HCT116 (cell line): ENCODE measurements at regions not wholly inside any gene's neighbourhood (a gene's known extent, or its start where the extent isn't known, plus 50 kb on each side); places are given as distances from the start of the nearest gene placed in this dataset.

Source experiments
- ATAC-seq: fragments of 200-7000 bp; cut with Tn5 transposase; 2 replicates; pipeline ENCODE4 v1.9.1; 2020; ENCODE audit warnings: mild to moderate bottlenecking, moderate library complexity
- BruUV-seq: library from RNA; stranded (reverse); fragments of 400-500 nt; replicated peaks from 2 replicates; lab custom pipeline; 2021; lab: Mats Ljungman, UMichigan
- CTCF ChIA-PET: fragments of 300-600 bp; sonication (Branson Sonifier 250); formaldehyde crosslinking; loops from one replicate; lab custom pipeline; 2021; ENCODE audit warnings: antibody characterized with exemption; lab: Charles Lee
- POLR2A ChIA-PET: fragments of 300-600, 350-600 bp; sonication (Branson Sonifier 250); formaldehyde crosslinking; loops from one replicate; lab custom pipeline; 2021; ENCODE audit warnings: antibody characterized with exemption; lab: Charles Lee
- RAD21 ChIA-PET, 2 experiments: fragments of 300-600 bp; sonication (Branson Sonifier 250); formaldehyde crosslinking; loops; one replicate each; lab custom pipeline; 2023; ENCODE audit warnings: low total read pairs in 2 of 2; ENCODE audit not compliant: uncharacterized antibody in 2 of 2, unreplicated experiment in 2 of 2, low non-redundant PET in 1 of 2; lab: Charles Lee
- DNase-seq: peaks from one replicate; pipeline ENCODE4 v3.0.0-alpha.2; 2010; ENCODE audit warnings: low read depth, low spot score
- H2AFZ ChIP-seq: fragments of 200-600 bp; shearing (Covaris generic), sonication (generic); 2 replicates; pipeline ENCODE4 v1.6.1; 2017; ENCODE audit warnings: low read depth, mixed run types, mixed read lengths, antibody characterized with exemption, low read length; ENCODE audit not compliant: poor library complexity, severe bottlenecking
- H3K27ac ChIP-seq: 2 replicates; pipeline ENCODE4 v1.5.1; 2012; ENCODE audit warnings: low read depth, low read length
- H3K27me3 ChIP-seq: fragments of 200-600 bp; sonication (generic); 2 replicates; pipeline ENCODE4 v1.6.1; 2016; ENCODE audit warnings: mixed run types, low read length, mixed read lengths; ENCODE audit not compliant: insufficient read depth
- H3K36me3 ChIP-seq, 2 experiments: fragments of 200-500 bp in 1 of 2; fragments of 200-600 bp in 1 of 2; sonication (Bioruptor generic) in 1 of 2; sonication (generic) in 1 of 2; 2 replicates each; pipeline versions ENCODE4 v1.5.1 to v1.6.1; 2014 to 2016; ENCODE audit warnings: low read length in 2 of 2, inconsistent platforms in 1 of 2, mixed read lengths in 1 of 2, mixed run types in 1 of 2; ENCODE audit not compliant: insufficient read depth in 2 of 2, control insufficient read depth in 1 of 2
- H3K4me1 ChIP-seq, 2 experiments: fragments of 200-600 bp in 1 of 2; sonication (generic) in 1 of 2; 2 replicates each; pipeline versions ENCODE4 v1.5.1 to v1.6.1; 2012 to 2017; ENCODE audit warnings: low read length in 2 of 2, inconsistent platforms in 1 of 2, mild to moderate bottlenecking in 1 of 2, mixed read lengths in 1 of 2, mixed run types in 1 of 2, moderate library complexity in 1 of 2; ENCODE audit not compliant: insufficient read depth in 2 of 2, control insufficient read depth in 1 of 2
- H3K4me2 ChIP-seq: fragments of 200-600 bp; sonication (generic); 2 replicates; pipeline ENCODE4 v1.6.1; 2017; ENCODE audit warnings: mixed run types, low read length, mixed read lengths
- H3K4me3 ChIP-seq, 2 experiments: fragments of 200-600 bp in 1 of 2; sonication (generic) in 1 of 2; replicated peaks in 1 of 2; 2 replicates each; pipeline ENCODE4 v1.5.1; 2011 to 2016; ENCODE audit warnings: low read length in 2 of 2, control low read depth in 1 of 2, low read depth in 1 of 2, mild to moderate bottlenecking in 1 of 2, mixed read lengths in 1 of 2, mixed run types in 1 of 2
- H3K79me2 ChIP-seq: fragments of 200-600 bp; sonication (generic); 2 replicates; pipeline ENCODE4 v1.6.1; 2017; ENCODE audit warnings: mild to moderate bottlenecking, mixed run types, low read length, moderate library complexity, mixed read lengths; ENCODE audit not compliant: insufficient read depth
- H3K9ac ChIP-seq: fragments of 200-600 bp; sonication (generic); 2 replicates; pipeline ENCODE4 v1.6.1; 2016; ENCODE audit warnings: low read length, mixed read lengths
- H3K9me2 ChIP-seq: fragments of 200-600 bp; sonication (generic), shearing (Covaris generic); 2 replicates; pipeline ENCODE4 v1.6.1; 2017; ENCODE audit warnings: mixed run types, mild to moderate bottlenecking, moderate library complexity; ENCODE audit not compliant: insufficient read depth
- H3K9me3 ChIP-seq, 2 experiments: fragments of 200-500 bp in 1 of 2; fragments of 200-600 bp in 1 of 2; sonication (Bioruptor generic) in 1 of 2; sonication (generic) in 1 of 2; 2 replicates each; pipeline ENCODE4 v1.6.1; 2014 to 2017; ENCODE audit warnings: low read length in 2 of 2, mixed read lengths in 2 of 2, inconsistent platforms in 1 of 2, low read depth in 1 of 2, mild to moderate bottlenecking in 1 of 2, mixed run types in 1 of 2, moderate library complexity in 1 of 2; ENCODE audit not compliant: control insufficient read depth in 1 of 2, insufficient read depth in 1 of 2
- H4K20me1 ChIP-seq: fragments of 200-600 bp; sonication (generic), shearing (Covaris generic); 2 replicates; pipeline ENCODE4 v1.6.1; 2017; ENCODE audit warnings: mixed run types, mild to moderate bottlenecking, moderate library complexity; ENCODE audit not compliant: insufficient read depth
- CEBPB ChIP-seq: IDR thresholded peaks from 2 replicates; pipeline ENCODE4 v1.6.1; 2012; ENCODE audit warnings: low read depth
- EZH2 ChIP-seq: fragments of 200-600 bp; sonication (generic); IDR thresholded peaks from 2 replicates; pipeline ENCODE4 v1.6.1; 2017; ENCODE audit warnings: antibody characterized with exemption, mixed run types
- FOSL1 ChIP-seq: IDR thresholded peaks from 2 replicates; pipeline ENCODE4 v1.6.1; 2012; ENCODE audit warnings: low read depth
- JUND ChIP-seq: IDR thresholded peaks from 2 replicates; pipeline ENCODE4 v1.6.1; 2012
- POLR2AphosphoS5 ChIP-seq: IDR thresholded peaks from 2 replicates; pipeline ENCODE4 v1.6.1; 2011; ENCODE audit warnings: mild to moderate bottlenecking, low read depth, low read length, moderate library complexity
- SIN3A ChIP-seq: IDR thresholded peaks from 2 replicates; pipeline ENCODE4 v1.6.1; 2012; ENCODE audit warnings: low read depth
- TCF7L2 ChIP-seq: IDR thresholded peaks from 2 replicates; pipeline ENCODE4 v1.7.0; 2011; ENCODE audit warnings: borderline replicate concordance, inconsistent platforms; ENCODE audit not compliant: insufficient read depth, insufficient read length; ENCODE audit errors: extremely low read depth
- ZNF274 ChIP-seq: fragments of 200-500 bp; sonication (Bioruptor generic); IDR thresholded peaks from 2 replicates; pipeline ENCODE4 v1.6.1; 2014; ENCODE audit warnings: mild to moderate bottlenecking, low read depth, low read length, inconsistent platforms
- intact Hi-C: fragments of 100-400 bp; cut with micrococcal nuclease; formaldehyde crosslinking; loops from 2 replicates; pipeline ENCODE4 v1.10.0; 2022
- TF ChIP-seq, protein P1 (sequence below): IDR thresholded peaks from 2 replicates; pipeline ENCODE4 v1.6.1; 2012
- TF ChIP-seq, protein P2 (sequence below): IDR thresholded peaks from 2 replicates; pipeline ENCODE4 v1.6.1; 2012; ENCODE audit warnings: low read depth
- TF ChIP-seq, protein P3 (sequence below): IDR thresholded peaks from 2 replicates; pipeline ENCODE4 v1.6.1; 2011; ENCODE audit warnings: mild to moderate bottlenecking, low read length, moderate library complexity; ENCODE audit not compliant: insufficient replicate concordance; ENCODE audit errors: extremely low read depth

DNA sequence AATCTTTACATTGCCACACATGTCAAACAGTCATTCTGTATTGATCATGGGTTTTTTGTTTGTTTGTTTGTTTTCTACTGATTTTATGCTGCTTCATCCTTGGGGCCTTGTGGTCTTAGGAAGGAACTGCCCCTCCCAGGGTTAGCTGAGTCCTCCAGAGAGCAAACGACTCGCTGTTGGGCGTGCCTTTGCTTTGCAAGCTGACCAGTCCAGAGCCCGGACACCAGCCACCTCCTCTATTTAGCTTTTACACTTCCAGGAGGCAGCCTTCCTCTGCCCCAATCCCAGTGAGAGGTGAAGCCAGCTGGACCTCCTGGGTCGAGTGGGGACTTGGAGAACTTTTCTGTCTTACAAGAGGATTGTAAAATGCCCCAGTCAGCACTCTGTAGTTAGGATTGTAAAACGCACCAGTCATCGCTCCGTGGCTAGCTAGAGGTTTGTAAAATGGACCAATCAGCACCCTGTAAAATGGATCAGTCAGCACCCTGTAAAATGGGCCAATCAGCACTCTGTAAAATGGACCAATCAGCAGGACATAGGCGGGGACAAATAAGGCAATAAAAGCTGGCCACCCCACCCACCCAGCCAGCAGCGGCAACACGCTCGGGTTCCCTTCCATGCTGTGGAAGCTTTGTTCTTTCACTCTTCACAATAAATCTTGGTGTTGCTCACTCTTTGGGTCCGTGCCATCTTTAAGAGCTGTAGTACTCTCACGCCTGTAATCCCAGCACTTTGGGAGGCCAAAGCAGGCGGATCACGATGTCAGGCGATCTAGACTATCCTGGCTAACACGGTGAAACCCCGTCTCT, 154.4 kb downstream of the ERCC6L2 start (continued):
- TF ChIP-seq ZNF274 (no peak), POLR2AphosphoS5 (no peak), FOSL1 (no peak), EZH2 (no peak)
- TF ChIP-seq, protein P1, sequence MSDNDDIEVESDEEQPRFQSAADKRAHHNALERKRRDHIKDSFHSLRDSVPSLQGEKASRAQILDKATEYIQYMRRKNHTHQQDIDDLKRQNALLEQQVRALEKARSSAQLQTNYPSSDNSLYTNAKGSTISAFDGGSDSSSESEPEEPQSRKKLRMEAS = no peak
- TF ChIP-seq, protein P2, sequence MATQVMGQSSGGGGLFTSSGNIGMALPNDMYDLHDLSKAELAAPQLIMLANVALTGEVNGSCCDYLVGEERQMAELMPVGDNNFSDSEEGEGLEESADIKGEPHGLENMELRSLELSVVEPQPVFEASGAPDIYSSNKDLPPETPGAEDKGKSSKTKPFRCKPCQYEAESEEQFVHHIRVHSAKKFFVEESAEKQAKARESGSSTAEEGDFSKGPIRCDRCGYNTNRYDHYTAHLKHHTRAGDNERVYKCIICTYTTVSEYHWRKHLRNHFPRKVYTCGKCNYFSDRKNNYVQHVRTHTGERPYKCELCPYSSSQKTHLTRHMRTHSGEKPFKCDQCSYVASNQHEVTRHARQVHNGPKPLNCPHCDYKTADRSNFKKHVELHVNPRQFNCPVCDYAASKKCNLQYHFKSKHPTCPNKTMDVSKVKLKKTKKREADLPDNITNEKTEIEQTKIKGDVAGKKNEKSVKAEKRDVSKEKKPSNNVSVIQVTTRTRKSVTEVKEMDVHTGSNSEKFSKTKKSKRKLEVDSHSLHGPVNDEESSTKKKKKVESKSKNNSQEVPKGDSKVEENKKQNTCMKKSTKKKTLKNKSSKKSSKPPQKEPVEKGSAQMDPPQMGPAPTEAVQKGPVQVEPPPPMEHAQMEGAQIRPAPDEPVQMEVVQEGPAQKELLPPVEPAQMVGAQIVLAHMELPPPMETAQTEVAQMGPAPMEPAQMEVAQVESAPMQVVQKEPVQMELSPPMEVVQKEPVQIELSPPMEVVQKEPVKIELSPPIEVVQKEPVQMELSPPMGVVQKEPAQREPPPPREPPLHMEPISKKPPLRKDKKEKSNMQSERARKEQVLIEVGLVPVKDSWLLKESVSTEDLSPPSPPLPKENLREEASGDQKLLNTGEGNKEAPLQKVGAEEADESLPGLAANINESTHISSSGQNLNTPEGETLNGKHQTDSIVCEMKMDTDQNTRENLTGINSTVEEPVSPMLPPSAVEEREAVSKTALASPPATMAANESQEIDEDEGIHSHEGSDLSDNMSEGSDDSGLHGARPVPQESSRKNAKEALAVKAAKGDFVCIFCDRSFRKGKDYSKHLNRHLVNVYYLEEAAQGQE = no peak

DNA sequence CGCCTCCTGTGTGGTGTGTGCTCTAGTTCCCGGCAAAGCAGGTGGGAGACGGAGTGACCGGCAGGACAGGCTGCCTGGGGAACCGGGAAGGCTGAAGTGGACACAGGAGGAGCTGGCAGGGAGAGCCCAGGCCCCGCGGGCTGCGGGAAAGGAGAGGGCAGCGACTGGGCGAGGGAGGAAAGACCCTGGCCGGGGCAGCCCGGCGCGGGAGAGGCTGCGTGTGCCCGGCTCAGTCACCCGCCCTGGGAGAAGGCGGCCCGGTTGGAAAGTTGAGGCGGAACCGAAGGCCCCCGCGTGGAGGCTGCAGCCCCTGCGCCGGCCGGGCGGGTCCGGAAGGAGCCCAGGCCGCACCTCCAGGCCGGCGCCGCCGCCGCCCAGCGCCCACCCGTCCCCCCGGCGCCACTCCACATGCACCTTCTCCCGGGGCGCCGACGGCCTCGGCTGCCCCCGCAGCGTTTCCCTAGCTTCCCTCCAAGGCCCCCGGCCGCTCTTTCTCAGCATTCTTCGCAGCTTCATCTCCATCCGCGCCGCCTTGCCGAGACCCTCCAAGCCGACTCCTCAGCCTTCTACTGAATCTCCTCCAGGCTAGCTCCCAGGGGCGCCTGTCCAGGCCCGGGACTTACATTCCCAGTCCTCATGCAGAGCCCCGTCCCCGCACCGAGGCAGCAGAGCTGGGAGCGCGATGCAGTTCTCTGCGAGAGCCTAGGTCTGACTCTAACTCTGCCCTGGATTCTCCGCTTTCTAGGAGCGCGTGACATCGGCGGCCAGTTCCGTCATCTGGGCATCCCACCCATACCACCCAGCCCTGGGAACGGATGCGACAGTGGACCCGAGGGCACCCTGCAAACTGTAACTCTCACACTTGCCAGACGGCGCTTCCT, 152.0 kb downstream of the ERCC6L2 start:
- Histone ChIP-seq H3K4me1 (no peaks in the 10 kb centered on the region), H3K9me3 (no peaks in the 10 kb centered on the region), H4K20me1 (no peaks in the 10 kb centered on the region), H2AFZ (no peak overlapping the region), H3K9me2 (no peaks in the 10 kb centered on the region), H3K36me3 (no peaks in the 10 kb centered on the region), H3K9ac (no peak overlapping the region), H3K27me3 (no peaks in the 10 kb centered on the region), H3K79me2 (no peaks in the 10 kb centered on the region), H3K27ac (no peak overlapping the region), H3K4me2 (no peak overlapping the region), H3K4me3 (no peak overlapping the region)
- BruUV-seq = no TSS peak
- no peak for ATAC-seq
- ChIA-PET POLR2A (no interaction called here), RAD21 (no interaction called here), CTCF (no interaction called here)
- DNase-seq = no peak
- intact Hi-C loops = no loop called here
- TF ChIP-seq JUND (no peak), CEBPB (no peak), SIN3A (no peak), TCF7L2 (no peak)
- TF ChIP-seq, protein P1 = no peak
- TF ChIP-seq, protein P2 = no peak
- TF ChIP-seq, protein P3, sequence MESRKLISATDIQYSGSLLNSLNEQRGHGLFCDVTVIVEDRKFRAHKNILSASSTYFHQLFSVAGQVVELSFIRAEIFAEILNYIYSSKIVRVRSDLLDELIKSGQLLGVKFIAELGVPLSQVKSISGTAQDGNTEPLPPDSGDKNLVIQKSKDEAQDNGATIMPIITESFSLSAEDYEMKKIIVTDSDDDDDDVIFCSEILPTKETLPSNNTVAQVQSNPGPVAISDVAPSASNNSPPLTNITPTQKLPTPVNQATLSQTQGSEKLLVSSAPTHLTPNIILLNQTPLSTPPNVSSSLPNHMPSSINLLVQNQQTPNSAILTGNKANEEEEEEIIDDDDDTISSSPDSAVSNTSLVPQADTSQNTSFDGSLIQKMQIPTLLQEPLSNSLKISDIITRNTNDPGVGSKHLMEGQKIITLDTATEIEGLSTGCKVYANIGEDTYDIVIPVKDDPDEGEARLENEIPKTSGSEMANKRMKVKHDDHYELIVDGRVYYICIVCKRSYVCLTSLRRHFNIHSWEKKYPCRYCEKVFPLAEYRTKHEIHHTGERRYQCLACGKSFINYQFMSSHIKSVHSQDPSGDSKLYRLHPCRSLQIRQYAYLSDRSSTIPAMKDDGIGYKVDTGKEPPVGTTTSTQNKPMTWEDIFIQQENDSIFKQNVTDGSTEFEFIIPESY = no peak
